Epithelial cell of esophagus (primary cell): ENCODE measurements at regions not wholly inside any gene's neighbourhood (a gene's known extent, or its start where the extent isn't known, plus 50 kb on each side); places are given as distances from the start of the nearest gene placed in this dataset.
"Not testable (repeated sequence)": the region's sequence is repeated elsewhere in the genome, so short reads cannot be mapped to it uniquely, and the experiment has no call there.

Source experiments
- DNase-seq: peaks from one replicate; pipeline ENCODE4 v3.0.0; 2010; ENCODE audit warnings: low read depth
- H3K4me3 ChIP-seq: 2 replicates; pipeline ENCODE4 v1.5.1; 2011; ENCODE audit warnings: mild to moderate bottlenecking, low read length, control low read depth
- CTCF ChIP-seq: IDR thresholded peaks from 2 replicates; pipeline ENCODE4 v1.5.1; 2011; ENCODE audit warnings: low read depth, mild to moderate bottlenecking, low read length, control low read depth, inconsistent platforms; ENCODE audit not compliant: insufficient read depth; ENCODE audit errors: missing control alignments

- TF ChIP-seq CTCF = no peak
- DNase-seq = no peak
- H3K4me3 ChIP-seq = no peak overlapping the region
These were observed 123.5 kb upstream of the SHH start for GRCh38 chr7:155935726-155936125.

- peak; percentile 23 for DNase-seq
- TF ChIP-seq CTCF = no peak
- H3K4me3 ChIP-seq = no peak overlapping the region
These were observed 122.8 kb upstream of the SHH start for GRCh38 chr7:155935005-155935557.

GRCh38 chr7:155932324-155932723, 120.1 kb upstream of the SHH start:
- not testable (repeated sequence) for H3K4me3 ChIP-seq, DNase-seq

- TF ChIP-seq CTCF = no peak
These were observed 119.3 kb upstream of the SHH start for GRCh38 chr7:155931396-155932085.

DNA sequence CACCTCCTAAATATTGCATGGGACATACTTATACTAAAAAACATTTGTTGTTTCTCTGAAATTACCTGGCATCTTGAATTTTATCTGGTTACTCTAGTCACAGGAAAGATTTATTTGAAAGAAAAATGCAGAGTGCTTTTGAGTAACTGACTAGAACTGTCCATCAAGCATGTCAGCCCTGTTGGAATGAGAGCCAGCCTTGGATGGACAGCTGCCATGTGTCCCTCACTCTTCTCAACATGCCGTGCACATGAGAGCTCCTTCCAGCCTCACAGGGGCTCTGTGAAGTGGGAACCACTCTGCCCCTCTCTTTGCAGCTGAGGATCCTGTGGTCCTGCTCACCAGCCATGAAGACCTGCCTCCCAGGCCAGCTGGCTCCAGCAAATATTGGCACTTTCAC, 118.3 kb upstream of the SHH start:
- no peak for TF ChIP-seq CTCF

More at GRCh38 chr7:155931396-155932085, 119.3 kb upstream of the SHH start:
- DNase-seq = no peak
- H3K4me3 ChIP-seq = no peak overlapping the region

GRCh38 chr7:155930061-155930460, 117.8 kb upstream of the SHH start:
- DNase-seq = no peak
- no peak for TF ChIP-seq CTCF
- no peak overlapping the region for H3K4me3 ChIP-seq

More for the DNA sequence above, 118.3 kb upstream of the SHH start:
- no peak for DNase-seq
- no peak overlapping the region for H3K4me3 ChIP-seq

DNA sequence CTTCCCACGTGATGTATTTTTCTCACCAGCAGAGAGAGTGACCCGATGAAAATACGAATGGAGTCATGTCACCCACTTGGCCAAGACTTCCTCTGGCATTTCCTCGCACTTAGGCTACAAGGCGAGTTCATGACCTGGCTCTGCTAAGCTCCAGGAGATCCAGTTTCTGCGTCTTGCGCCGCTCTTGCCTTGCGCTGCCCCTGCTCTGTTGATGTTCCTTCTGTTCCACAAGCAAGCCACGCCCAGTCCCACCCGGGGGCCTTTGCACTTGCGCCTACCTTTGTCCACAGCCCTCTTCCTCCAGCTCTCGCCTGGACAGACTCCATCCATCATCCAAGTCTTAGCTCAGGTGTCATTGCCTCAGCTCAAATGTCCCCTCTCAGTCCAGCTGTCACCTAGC, 116.3 kb upstream of the SHH start:
- no peak overlapping the region for H3K4me3 ChIP-seq
- TF ChIP-seq CTCF = no peak
- DNase-seq = no peak
